ENCODE measurements at regions not wholly inside any gene's neighbourhood (a gene's known extent, or its start where the extent isn't known, plus 50 kb on each side); places are given as distances from the start of the nearest gene placed in this dataset.

DNA sequence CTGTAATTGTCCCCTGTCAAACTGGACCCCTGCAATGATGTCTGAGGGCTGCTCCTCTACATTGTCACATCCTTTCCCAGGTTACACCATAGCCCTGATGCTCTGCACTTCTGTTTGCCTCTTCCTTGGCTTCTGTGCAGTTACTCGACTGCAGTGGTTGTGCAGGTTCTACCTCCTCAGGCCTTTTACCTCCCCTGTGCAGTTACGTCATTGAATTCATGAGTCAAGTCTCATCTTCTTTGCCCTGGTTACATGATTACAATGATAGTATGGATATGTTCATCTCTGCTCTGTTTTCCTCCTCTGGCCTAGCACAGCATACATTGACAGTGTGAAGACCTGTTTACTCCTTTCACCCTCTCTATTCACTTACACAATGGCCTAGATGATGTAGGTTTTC, 83.2 kb downstream of the FAM47B start:
- H3K4me3 ChIP-seq (ENCODE audit: low read depth, low read length) = no peak overlapping the region
- TF ChIP-seq MYC (IDR thresholded peaks at IDR 0.05; ENCODE audit: low read depth, low read length) (no peak), POLR2A (IDR thresholded peaks at IDR 0.05; ENCODE audit: extremely low read depth, insufficient read length) (no peak)
- TF ChIP-seq, protein P1, sequence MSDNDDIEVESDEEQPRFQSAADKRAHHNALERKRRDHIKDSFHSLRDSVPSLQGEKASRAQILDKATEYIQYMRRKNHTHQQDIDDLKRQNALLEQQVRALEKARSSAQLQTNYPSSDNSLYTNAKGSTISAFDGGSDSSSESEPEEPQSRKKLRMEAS (IDR thresholded peaks at IDR 0.05; ENCODE audit: low read depth, low read length) = no peak
- DNase-seq (ENCODE audit: low read depth) = no peak

DNA sequence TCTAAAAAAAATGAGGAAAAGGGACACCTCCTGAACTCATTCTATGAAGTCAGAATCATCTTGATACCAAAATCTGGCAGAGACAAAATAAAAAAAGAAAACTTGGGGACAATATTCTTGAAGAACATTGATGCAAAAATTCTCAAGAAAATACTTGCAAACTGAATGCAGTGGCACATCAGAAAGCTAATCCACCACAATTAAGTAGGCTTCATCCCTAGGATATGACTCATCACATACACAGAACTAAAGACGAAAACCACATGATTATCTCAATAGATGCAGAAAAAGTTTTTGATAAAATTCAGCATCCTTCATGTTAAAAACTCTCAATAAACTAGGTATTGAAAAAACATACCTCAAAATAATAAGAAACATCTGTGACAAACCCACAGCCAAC, 98.3 kb downstream of the FAM47B start:
- H3K4me3 ChIP-seq (ENCODE audit: low read depth, low read length) = no peak overlapping the region
- TF ChIP-seq POLR2A (IDR thresholded peaks at IDR 0.05; ENCODE audit: extremely low read depth, insufficient read length) = no peak
- TF ChIP-seq, protein P1 (IDR thresholded peaks at IDR 0.05; ENCODE audit: low read depth, low read length) = no peak
- TF ChIP-seq, protein P2, sequence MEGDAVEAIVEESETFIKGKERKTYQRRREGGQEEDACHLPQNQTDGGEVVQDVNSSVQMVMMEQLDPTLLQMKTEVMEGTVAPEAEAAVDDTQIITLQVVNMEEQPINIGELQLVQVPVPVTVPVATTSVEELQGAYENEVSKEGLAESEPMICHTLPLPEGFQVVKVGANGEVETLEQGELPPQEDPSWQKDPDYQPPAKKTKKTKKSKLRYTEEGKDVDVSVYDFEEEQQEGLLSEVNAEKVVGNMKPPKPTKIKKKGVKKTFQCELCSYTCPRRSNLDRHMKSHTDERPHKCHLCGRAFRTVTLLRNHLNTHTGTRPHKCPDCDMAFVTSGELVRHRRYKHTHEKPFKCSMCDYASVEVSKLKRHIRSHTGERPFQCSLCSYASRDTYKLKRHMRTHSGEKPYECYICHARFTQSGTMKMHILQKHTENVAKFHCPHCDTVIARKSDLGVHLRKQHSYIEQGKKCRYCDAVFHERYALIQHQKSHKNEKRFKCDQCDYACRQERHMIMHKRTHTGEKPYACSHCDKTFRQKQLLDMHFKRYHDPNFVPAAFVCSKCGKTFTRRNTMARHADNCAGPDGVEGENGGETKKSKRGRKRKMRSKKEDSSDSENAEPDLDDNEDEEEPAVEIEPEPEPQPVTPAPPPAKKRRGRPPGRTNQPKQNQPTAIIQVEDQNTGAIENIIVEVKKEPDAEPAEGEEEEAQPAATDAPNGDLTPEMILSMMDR (IDR thresholded peaks at IDR 0.05; ENCODE audit: low read depth, low read length) = no peak
- no peak for TF ChIP-seq MYC (IDR thresholded peaks at IDR 0.05; ENCODE audit: low read depth, low read length)
- no peak for DNase-seq (ENCODE audit: low read depth)

DNA sequence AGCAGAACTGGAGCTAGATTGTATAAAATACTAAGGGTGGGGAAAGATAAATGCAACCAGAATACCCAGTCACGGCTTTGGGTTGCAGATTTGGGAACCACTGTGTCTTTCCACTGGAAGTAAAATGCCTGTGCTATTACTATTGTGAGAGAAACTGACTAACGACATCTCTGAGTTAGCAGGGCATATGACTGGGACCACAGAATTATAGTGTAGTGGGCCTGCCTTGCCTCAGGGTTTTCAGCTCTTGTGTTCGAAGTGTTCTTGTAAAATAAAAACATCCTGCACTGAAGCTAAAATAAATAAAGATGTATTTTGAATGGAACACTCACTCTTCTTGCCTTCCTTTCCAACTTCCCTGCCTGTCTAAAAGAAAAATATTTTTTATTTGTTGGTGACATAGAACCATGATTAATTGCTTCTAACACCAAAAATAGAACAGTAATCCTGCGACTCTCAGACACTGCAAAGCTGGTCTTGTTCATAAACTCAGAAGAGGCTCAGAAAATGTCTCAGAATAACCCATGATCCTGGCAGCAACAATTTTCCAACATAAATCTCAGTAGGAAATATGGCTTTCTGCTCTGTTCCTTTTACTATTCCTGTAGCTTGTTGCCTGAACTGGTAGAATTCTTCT, 104.2 kb downstream of the FAM47B start:
- TF ChIP-seq, protein P2 (IDR thresholded peaks at IDR 0.05; ENCODE audit: low read depth, low read length) = no peak
- TF ChIP-seq, protein P1 (IDR thresholded peaks at IDR 0.05; ENCODE audit: low read depth, low read length) = no peak
- TF ChIP-seq MYC (IDR thresholded peaks at IDR 0.05; ENCODE audit: low read depth, low read length) = no peak
- H3K4me3 ChIP-seq (ENCODE audit: low read depth, low read length) = no peak overlapping the region
- DNase-seq (ENCODE audit: low read depth) = no peak

DNA sequence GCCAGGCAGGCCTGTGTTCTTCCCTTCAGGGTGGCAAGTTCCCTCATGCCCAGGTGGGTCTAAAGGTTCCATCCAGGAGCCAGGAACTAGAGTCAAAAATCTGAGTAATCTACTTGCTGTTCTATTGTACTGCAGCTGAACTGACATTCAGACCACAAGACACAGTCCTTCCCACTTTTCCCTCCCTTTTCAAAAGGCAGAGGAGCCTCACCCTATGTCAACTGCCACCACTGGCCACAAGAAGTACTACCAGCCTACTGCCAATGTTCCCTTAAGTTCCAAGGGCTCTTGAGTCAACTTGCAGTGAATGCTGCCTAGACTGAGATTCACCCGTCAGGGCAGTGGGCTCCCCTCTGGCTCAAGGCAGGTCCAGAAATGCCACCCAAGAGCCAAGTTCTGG, 133.5 kb downstream of the FAM47B start:
- peak; percentile 1 for DNase-seq (ENCODE audit: low read depth)
- no peak overlapping the region for H3K4me3 ChIP-seq (ENCODE audit: low read depth, low read length)
- TF ChIP-seq, protein P1 (IDR thresholded peaks at IDR 0.05; ENCODE audit: low read depth, low read length) = no peak
- TF ChIP-seq MYC (IDR thresholded peaks at IDR 0.05; ENCODE audit: low read depth, low read length) (no peak), POLR2A (IDR thresholded peaks at IDR 0.05; ENCODE audit: extremely low read depth, insufficient read length) (no peak)
- TF ChIP-seq, protein P2 (IDR thresholded peaks at IDR 0.05; ENCODE audit: low read depth, low read length) = no peak

DNA sequence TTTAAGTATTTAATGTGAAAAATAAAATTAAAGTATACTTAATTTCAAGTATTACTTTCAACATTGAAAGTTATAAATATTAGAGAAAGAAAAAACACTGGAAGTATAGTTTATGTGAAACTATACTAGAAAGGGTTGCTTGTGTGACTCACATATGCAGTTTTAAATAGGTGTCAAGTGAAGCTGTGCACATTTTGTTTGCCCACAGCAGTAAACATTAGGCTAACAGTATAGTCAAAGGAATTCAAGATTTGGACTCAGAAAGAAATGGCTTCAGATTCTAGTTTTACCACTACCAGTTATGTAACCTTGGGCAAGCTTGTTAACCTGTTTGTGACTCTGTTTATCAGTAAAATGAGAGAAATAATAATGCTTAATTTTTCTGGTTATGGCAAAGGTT, 148.2 kb downstream of the FAM47B start:
- TF ChIP-seq MYC (IDR thresholded peaks at IDR 0.05; ENCODE audit: low read depth, low read length) (no peak), POLR2A (IDR thresholded peaks at IDR 0.05; ENCODE audit: extremely low read depth, insufficient read length) (no peak)
- TF ChIP-seq, protein P1 (IDR thresholded peaks at IDR 0.05; ENCODE audit: low read depth, low read length) = no peak
- TF ChIP-seq, protein P2 (IDR thresholded peaks at IDR 0.05; ENCODE audit: low read depth, low read length) = no peak
- no peak for DNase-seq (ENCODE audit: low read depth)
- H3K4me3 ChIP-seq (ENCODE audit: low read depth, low read length) = no peak overlapping the region

DNA sequence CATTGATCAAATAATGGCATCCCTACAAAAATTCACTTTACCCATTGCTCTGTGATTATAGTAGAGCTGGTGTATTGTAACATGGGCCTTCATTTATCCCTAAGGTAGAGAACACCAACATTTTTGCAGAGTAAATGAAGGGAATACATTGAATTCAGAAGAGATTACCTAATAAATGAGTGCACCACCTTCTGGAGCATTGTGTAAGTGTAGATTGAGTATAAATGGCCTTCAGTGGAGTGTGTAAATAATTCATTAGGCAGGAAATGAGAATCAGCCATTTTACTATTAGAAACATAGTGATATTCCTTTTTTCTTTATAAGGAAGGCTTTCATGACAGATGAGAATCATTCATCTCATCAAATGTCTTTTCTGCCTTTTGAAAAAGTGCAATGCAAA, 155.8 kb downstream of the FAM47B start:
- DNase-seq (ENCODE audit: low read depth) = no peak
- TF ChIP-seq, protein P1 (IDR thresholded peaks at IDR 0.05; ENCODE audit: low read depth, low read length) = no peak
- TF ChIP-seq, protein P2 (IDR thresholded peaks at IDR 0.05; ENCODE audit: low read depth, low read length) = no peak
- no peak for TF ChIP-seq POLR2A (IDR thresholded peaks at IDR 0.05; ENCODE audit: extremely low read depth, insufficient read length)
- no peak for TF ChIP-seq MYC (IDR thresholded peaks at IDR 0.05; ENCODE audit: low read depth, low read length)
- H3K4me3 ChIP-seq (ENCODE audit: low read depth, low read length) = no peak overlapping the region
